HepG2 (cell line): ENCODE measurements at regions not wholly inside any gene's neighbourhood (a gene's known extent, or its start where the extent isn't known, plus 50 kb on each side); places are given as distances from the start of the nearest gene placed in this dataset.
A peak's percentile ranks its signal among the peaks of the same experiment; 100 is the strongest.

Experiments
- ATAC-seq: fragments of 200-7000 bp; cut with Tn5 transposase; 3 replicates; pipeline ENCODE4 v1.9.1; 2020; ENCODE audit warnings: mild to moderate bottlenecking, moderate library complexity
- BruUV-seq: library from RNA; stranded (reverse); fragments of 400-500 nt; replicated peaks from 2 replicates; lab custom pipeline; 2021; lab: Mats Ljungman, UMichigan
- CTCF ChIA-PET: fragments of 300-600 bp; formaldehyde crosslinking; extraction: SDS; loops from one replicate; lab custom pipeline; 2021; ENCODE audit warnings: low total read pairs, inconsistent platforms, low intra/inter-chr PET ratio; lab: Yijun Ruan, JAX
- POLR2A ChIA-PET: fragments of 350-600 bp; sonication (Branson Sonifier 250); formaldehyde crosslinking; loops from one replicate; lab custom pipeline; 2020; ENCODE audit warnings: antibody characterized with exemption, inconsistent platforms; lab: Yijun Ruan, JAX
- DNase-seq: peaks from one replicate; pipeline ENCODE4 v3.0.0-alpha.2; 2015; ENCODE audit warnings: low spot score
- FAIRE-seq: peaks from 3 replicates; lab custom pipeline; 2011; peaks lifted over from hg19 to GRCh38; lab: Jason Lieb, UNC
- H2AFZ ChIP-seq: one replicate; pipeline ENCODE4 v1.6.1; 2011; ENCODE audit warnings: low read length, inconsistent platforms
- H3K27ac ChIP-seq: fragments of 300-600 bp; 3 replicates; pipeline ENCODE4 v1.8.0; 2011; ENCODE audit warnings: mixed run types, mild to moderate bottlenecking, mixed read lengths, low read length, inconsistent platforms; ENCODE audit not compliant: insufficient read depth; ENCODE audit errors: extremely low read length
- H3K27me3 ChIP-seq, 2 experiments: fragments of 200-600 bp in 1 of 2; 2 replicates in 1 of 2; 3 replicates in 1 of 2; pipeline versions ENCODE4 v1.6.0 to v1.8.0; 2011; ENCODE audit warnings: low read length in 2 of 2, mild to moderate bottlenecking in 2 of 2, moderate library complexity in 2 of 2, inconsistent platforms in 1 of 2; ENCODE audit not compliant: insufficient read depth in 2 of 2, control insufficient read depth in 1 of 2
- H3K36me3 ChIP-seq, 2 experiments: fragments of 200-600 bp in 1 of 2; replicated peaks in 1 of 2; 2 replicates in 1 of 2; 3 replicates in 1 of 2; pipeline versions ENCODE4 v1.5.1 to v1.8.0; 2011; ENCODE audit warnings: low read length in 2 of 2, inconsistent platforms in 1 of 2; ENCODE audit not compliant: insufficient read depth in 2 of 2, control insufficient read depth in 1 of 2
- H3K4me1 ChIP-seq: 2 replicates; pipeline ENCODE4 v1.5.1; 2012; ENCODE audit warnings: low read length, inconsistent platforms; ENCODE audit not compliant: insufficient read depth
- H3K4me2 ChIP-seq: 2 replicates; pipeline ENCODE4 v1.6.0; 2011; ENCODE audit warnings: low read depth, low read length, inconsistent platforms
- H3K4me3 ChIP-seq, 3 experiments: fragments of 200-600 bp in 1 of 3; sonication (generic), shearing (Covaris generic) in 1 of 3; replicated peaks in 1 of 3; 2 replicates each; pipeline ENCODE4 v1.5.1; 2011 to 2016; ENCODE audit warnings: low read length in 3 of 3, inconsistent platforms in 2 of 3, low read depth in 2 of 3, mild to moderate bottlenecking in 2 of 3, control low read depth in 1 of 3, mixed read lengths in 1 of 3; ENCODE audit not compliant: insufficient read depth in 1 of 3
- H3K79me2 ChIP-seq: one replicate; pipeline ENCODE4 v1.6.1; 2011; ENCODE audit warnings: low read length, inconsistent platforms; ENCODE audit not compliant: insufficient read depth
- H3K9ac ChIP-seq: 2 replicates; pipeline ENCODE4 v1.6.0; 2011; ENCODE audit warnings: mild to moderate bottlenecking, low read depth, low read length, inconsistent platforms; ENCODE audit not compliant: insufficient read depth
- H3K9me3 ChIP-seq: 2 replicates; pipeline ENCODE4 v1.5.1; 2012; ENCODE audit warnings: mild to moderate bottlenecking, low read length
- H4K20me1 ChIP-seq: 2 replicates; pipeline ENCODE4 v1.6.0; 2011; ENCODE audit warnings: inconsistent platforms, mild to moderate bottlenecking, low read length, moderate library complexity; ENCODE audit not compliant: insufficient read depth
- ADNP ChIP-seq: sonication (generic); formaldehyde crosslinking; IDR thresholded peaks from 2 replicates; pipeline ENCODE4 v1.4.0; 2020; ENCODE audit warnings: missing genetic modification reagents
- CC2D1A ChIP-seq: sonication (generic); formaldehyde crosslinking; IDR thresholded peaks from 2 replicates; pipeline ENCODE4 v1.8.1; 2023; ENCODE audit warnings: mild to moderate bottlenecking, missing genetic modification reagents
- NFE2L1 ChIP-seq: sonication (generic); formaldehyde crosslinking; IDR thresholded peaks from 2 replicates; pipeline ENCODE4 v1.4.0; 2020; ENCODE audit warnings: missing genetic modification reagents, mild to moderate bottlenecking, borderline replicate concordance
- SALL2 ChIP-seq: sonication (generic); formaldehyde crosslinking; IDR thresholded peaks from 2 replicates; pipeline ENCODE4 v1.8.1; 2023; ENCODE audit warnings: mild to moderate bottlenecking, missing genetic modification reagents, inconsistent platforms
- ZIK1 ChIP-seq: sonication (generic); formaldehyde crosslinking; IDR thresholded peaks from 2 replicates; pipeline ENCODE4 v1.5.0; 2020; ENCODE audit warnings: mild to moderate bottlenecking, low read depth, missing genetic modification reagents, borderline replicate concordance
- ZNF282 ChIP-seq: fragments of 450-650 bp; IDR thresholded peaks from 2 replicates; pipeline ENCODE4 v1.6.1; 2018; ENCODE audit not compliant: partially characterized antibody
- ZNF510 ChIP-seq: sonication (generic); formaldehyde crosslinking; IDR thresholded peaks from 2 replicates; pipeline ENCODE4 v1.4.0; 2020; ENCODE audit warnings: low read depth, mild to moderate bottlenecking, missing genetic modification reagents
- ZNF781 ChIP-seq: sonication (generic); formaldehyde crosslinking; IDR thresholded peaks from 2 replicates; pipeline ENCODE4 v1.5.1; 2020; ENCODE audit warnings: borderline replicate concordance, mild to moderate bottlenecking, missing genetic modification reagents; ENCODE audit errors: not compliant biosample characterization
- WGBS: methylation state at CpG from one replicate; pipeline ENCODE4 v1.1.6; 2017; ENCODE audit warnings: low lambda C conversion rate; 5-methylcytosine and 5-hydroxymethylcytosine counted together
- in situ Hi-C: cut with HindIII; loops from 2 replicates; pipeline ENCODE4 v1.10.0; 2017; ENCODE audit warnings: low pct_unique_long_range_greater_than_20kb; ENCODE audit not compliant: extremely low pct_ligation_motif_present
- intact Hi-C: fragments of 100-400 bp; cut with micrococcal nuclease; formaldehyde crosslinking; loops from one replicate; pipeline ENCODE4 v1.10.0; 2022; ENCODE audit not compliant: unreplicated experiment
- TF ChIP-seq, protein P1 (sequence below): sonication (generic); formaldehyde crosslinking; IDR thresholded peaks from 2 replicates; pipeline ENCODE4 v1.4.0; 2020; ENCODE audit warnings: missing genetic modification reagents
- TF ChIP-seq, protein P2 (sequence below): sonication (generic); formaldehyde crosslinking; IDR thresholded peaks from 2 replicates; pipeline ENCODE4 v1.4.0; 2020; ENCODE audit warnings: mild to moderate bottlenecking, missing genetic modification reagents
- TF ChIP-seq, protein P3 (sequence below): sonication (generic); formaldehyde crosslinking; IDR thresholded peaks from 2 replicates; pipeline ENCODE4 v1.4.0; 2020; ENCODE audit warnings: mild to moderate bottlenecking, missing genetic modification reagents

DNA sequence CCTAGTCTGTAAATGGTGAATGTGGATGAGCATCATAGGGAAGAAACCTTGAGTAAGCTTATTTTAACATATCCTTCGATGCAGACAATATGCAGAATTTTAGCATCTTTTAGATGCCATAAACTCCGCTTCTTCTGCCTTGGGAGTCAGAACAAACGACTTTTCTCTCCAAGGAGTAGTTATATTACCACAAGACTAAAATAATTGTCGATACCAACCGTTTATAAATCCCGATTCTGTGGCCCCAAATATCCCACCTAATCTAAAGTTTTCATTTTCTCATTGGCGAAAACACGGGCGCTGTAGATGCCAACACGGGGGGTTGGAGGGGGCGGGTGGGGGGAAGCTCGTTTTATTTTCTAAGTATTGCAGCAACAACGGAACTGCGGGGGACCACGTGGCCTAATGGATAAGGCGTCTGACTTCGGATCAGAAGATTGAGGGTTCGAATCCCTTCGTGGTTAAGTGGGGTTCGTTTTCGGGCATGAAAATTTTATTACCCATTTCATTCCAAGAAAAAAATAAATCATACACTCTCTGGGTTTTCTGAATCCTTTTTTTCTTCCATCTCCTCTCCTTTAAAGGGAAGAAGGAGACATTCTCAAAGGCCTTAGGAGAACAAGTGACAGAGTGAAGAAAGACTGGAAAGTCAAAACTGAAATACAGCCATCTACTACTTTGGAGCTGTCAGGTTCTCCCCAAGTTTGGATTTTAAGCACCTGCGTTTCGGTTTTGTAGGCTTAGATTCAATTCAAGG lies 65.5 kb upstream of the BTN3A2 start:
- DNase-seq = no peak
- ATAC-seq = no peak
- no peak overlapping the region for H3K27ac ChIP-seq
- H3K9ac ChIP-seq = no peak overlapping the region
- BruUV-seq = no TSS peak
- H3K9me3 ChIP-seq = no peaks in the 10 kb centered on the region
- H4K20me1 ChIP-seq = no peaks in the 10 kb centered on the region
- TF ChIP-seq CC2D1A (CRISPR knock-in tag) = no peak
- TF ChIP-seq, protein P1, sequence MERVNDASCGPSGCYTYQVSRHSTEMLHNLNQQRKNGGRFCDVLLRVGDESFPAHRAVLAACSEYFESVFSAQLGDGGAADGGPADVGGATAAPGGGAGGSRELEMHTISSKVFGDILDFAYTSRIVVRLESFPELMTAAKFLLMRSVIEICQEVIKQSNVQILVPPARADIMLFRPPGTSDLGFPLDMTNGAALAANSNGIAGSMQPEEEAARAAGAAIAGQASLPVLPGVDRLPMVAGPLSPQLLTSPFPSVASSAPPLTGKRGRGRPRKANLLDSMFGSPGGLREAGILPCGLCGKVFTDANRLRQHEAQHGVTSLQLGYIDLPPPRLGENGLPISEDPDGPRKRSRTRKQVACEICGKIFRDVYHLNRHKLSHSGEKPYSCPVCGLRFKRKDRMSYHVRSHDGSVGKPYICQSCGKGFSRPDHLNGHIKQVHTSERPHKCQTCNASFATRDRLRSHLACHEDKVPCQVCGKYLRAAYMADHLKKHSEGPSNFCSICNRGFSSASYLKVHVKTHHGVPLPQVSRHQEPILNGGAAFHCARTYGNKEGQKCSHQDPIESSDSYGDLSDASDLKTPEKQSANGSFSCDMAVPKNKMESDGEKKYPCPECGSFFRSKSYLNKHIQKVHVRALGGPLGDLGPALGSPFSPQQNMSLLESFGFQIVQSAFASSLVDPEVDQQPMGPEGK (CRISPR knock-in tag) = peak; percentile 67
- H3K79me2 ChIP-seq = no peaks in the 10 kb centered on the region
- H3K4me2 ChIP-seq = no peak overlapping the region
- WGBS = 53% methylated on average over 23 of the region's 23 CpGs
- no peak overlapping the region for H2AFZ ChIP-seq
- in situ Hi-C loops (loop anchor here (25.0 kb wide), 1 partner anchor 1213 kb away; no protein-coding TSS in a partner anchor), intact Hi-C loops (no loop called here)
- no peaks in the 10 kb centered on the region for H3K36me3 ChIP-seq
- POLR2A ChIA-PET = no interaction called here
- peaks cover 46% of the 10 kb centered on the region for H3K4me1 ChIP-seq
- H3K27me3 ChIP-seq = no peaks in the 10 kb centered on the region
- no peak for FAIRE-seq
- H3K4me3 ChIP-seq = no peak overlapping the region
- CTCF ChIA-PET = no interaction called here

DNA sequence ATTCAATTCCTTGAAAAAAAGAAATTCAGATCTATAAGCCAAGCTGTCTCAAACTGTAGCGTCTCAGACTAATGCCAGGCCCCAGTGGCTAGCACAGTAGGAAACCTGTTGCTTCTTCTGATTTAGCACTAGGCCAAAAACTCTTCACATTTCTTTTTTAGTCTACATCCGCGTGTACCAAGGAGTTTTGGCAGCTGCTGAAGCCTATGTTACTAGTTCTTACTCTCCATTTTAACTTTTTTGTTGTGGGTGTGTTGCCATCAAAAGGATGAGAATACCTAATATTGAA lies 65.0 kb upstream of the BTN3A2 start:
- Histone ChIP-seq H2AFZ (no peak overlapping the region), H3K4me1 (peaks cover 46% of the 10 kb centered on the region), H3K4me2 (no peak overlapping the region), H3K27ac (no peak overlapping the region), H3K27me3 (no peaks in the 10 kb centered on the region), H3K4me3 (no peak overlapping the region), H4K20me1 (no peaks in the 10 kb centered on the region), H3K36me3 (no peaks in the 10 kb centered on the region), H3K79me2 (no peaks in the 10 kb centered on the region), H3K9ac (no peak overlapping the region), H3K9me3 (no peaks in the 10 kb centered on the region)
- ChIA-PET CTCF (no interaction called here), POLR2A (no interaction called here)
- FAIRE-seq = no peak
- no peak for ATAC-seq
- no peak for DNase-seq
- TF ChIP-seq ADNP (CRISPR knock-in tag) (no peak), ZNF510 (no peak), SALL2 (no peak), NFE2L1 (no peak), ZNF282 (no peak), ZIK1 (CRISPR knock-in tag) (no peak), ZNF781 (CRISPR knock-in tag) (no peak)
- TF ChIP-seq, protein P2, sequence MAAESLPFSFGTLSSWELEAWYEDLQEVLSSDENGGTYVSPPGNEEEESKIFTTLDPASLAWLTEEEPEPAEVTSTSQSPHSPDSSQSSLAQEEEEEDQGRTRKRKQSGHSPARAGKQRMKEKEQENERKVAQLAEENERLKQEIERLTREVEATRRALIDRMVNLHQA (CRISPR knock-in tag) = no peak
- TF ChIP-seq, protein P3, sequence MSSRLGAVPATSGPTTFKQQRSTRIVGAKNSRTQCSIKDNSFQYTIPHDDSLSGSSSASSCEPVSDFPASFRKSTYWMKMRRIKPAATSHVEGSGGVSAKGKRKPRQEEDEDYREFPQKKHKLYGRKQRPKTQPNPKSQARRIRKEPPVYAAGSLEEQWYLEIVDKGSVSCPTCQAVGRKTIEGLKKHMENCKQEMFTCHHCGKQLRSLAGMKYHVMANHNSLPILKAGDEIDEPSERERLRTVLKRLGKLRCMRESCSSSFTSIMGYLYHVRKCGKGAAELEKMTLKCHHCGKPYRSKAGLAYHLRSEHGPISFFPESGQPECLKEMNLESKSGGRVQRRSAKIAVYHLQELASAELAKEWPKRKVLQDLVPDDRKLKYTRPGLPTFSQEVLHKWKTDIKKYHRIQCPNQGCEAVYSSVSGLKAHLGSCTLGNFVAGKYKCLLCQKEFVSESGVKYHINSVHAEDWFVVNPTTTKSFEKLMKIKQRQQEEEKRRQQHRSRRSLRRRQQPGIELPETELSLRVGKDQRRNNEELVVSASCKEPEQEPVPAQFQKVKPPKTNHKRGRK (CRISPR knock-in tag) = no peak
- in situ Hi-C loops (loop anchor here (25.0 kb wide), 1 partner anchor 1212 kb away; no protein-coding TSS in a partner anchor), intact Hi-C loops (no loop called here)
- BruUV-seq = no TSS peak
- 96% methylated on average over 3 of the region's 3 CpGs for WGBS
